PC-9 (cell line): ENCODE measurements at regions not wholly inside any gene's neighbourhood (a gene's known extent, or its start where the extent isn't known, plus 50 kb on each side); places are given as distances from the start of the nearest gene placed in this dataset.
"Not testable (repeated sequence)": the region's sequence is repeated elsewhere in the genome, so short reads cannot be mapped to it uniquely, and the experiment has no call there.

Experiments used
- BruUV-seq: library from RNA; stranded (reverse); fragments of 400-500 nt; replicated peaks from 2 replicates; lab custom pipeline; 2021; lab: Mats Ljungman, UMichigan
- CTCF ChIA-PET: fragments of 300-600 bp; sonication (Branson Sonifier 250); formaldehyde crosslinking; loops from one replicate; lab custom pipeline; 2022; ENCODE audit warnings: antibody characterized with exemption; lab: Charles Lee
- POLR2A ChIA-PET: fragments of 300-600 bp; sonication (Branson Sonifier 250); formaldehyde crosslinking; loops from one replicate; lab custom pipeline; 2022; ENCODE audit warnings: antibody characterized with exemption; ENCODE audit not compliant: unreplicated experiment; lab: Charles Lee
- DNase-seq, 2 experiments: peaks; one replicate each; pipeline versions ENCODE4 v3.0.0 to v3.0.0-alpha.2; 2015 to 2022; ENCODE audit warnings: mixed read lengths in 1 of 2
- H2AFZ ChIP-seq: fragments of 200-600 bp; sonication (generic); 2 replicates; pipeline ENCODE4 v1.8.1; 2017; ENCODE audit warnings: antibody characterized with exemption
- H3F3A ChIP-seq: fragments of 200-600 bp; sonication (generic); 2 replicates; pipeline ENCODE4 v1.8.1; 2017; ENCODE audit warnings: antibody characterized with exemption, mild to moderate bottlenecking, low read depth; ENCODE audit not compliant: insufficient read depth
- H3K27ac ChIP-seq: fragments of 200-600 bp; sonication (generic); 2 replicates; pipeline ENCODE4 v1.6.1; 2016; ENCODE audit warnings: mixed run types
- H3K27me3 ChIP-seq: fragments of 200-600 bp; sonication (generic); 2 replicates; pipeline ENCODE4 v1.6.1; 2016; ENCODE audit warnings: low read depth, mixed run types; ENCODE audit not compliant: insufficient read depth
- H3K36me3 ChIP-seq: fragments of 200-600 bp; sonication (generic); 2 replicates; pipeline ENCODE4 v1.6.1; 2016; ENCODE audit warnings: low read depth, mixed run types
- H3K4me1 ChIP-seq: fragments of 200-600 bp; sonication (generic); replicated peaks from 2 replicates; pipeline ENCODE4 v1.6.1; 2016; ENCODE audit warnings: mixed run types; ENCODE audit not compliant: insufficient read depth
- H3K4me2 ChIP-seq: fragments of 200-600 bp; sonication (generic); 2 replicates; pipeline ENCODE4 v1.6.1; 2017; ENCODE audit warnings: mixed run types
- H3K4me3 ChIP-seq: fragments of 200-600 bp; sonication (generic); 2 replicates; pipeline ENCODE4 v1.6.1; 2016; ENCODE audit warnings: mixed run types
- H3K79me2 ChIP-seq: fragments of 200-600 bp; sonication (generic); 2 replicates; pipeline ENCODE4 v1.6.1; 2017; ENCODE audit warnings: low read depth, mixed run types
- H3K9me2 ChIP-seq: fragments of 200-600 bp; sonication (generic); 2 replicates; pipeline ENCODE4 v1.8.1; 2017; ENCODE audit warnings: mild to moderate bottlenecking; ENCODE audit not compliant: insufficient read depth
- H3K9me3 ChIP-seq: fragments of 200-600 bp; sonication (generic); 2 replicates; pipeline ENCODE4 v1.8.1; 2016; ENCODE audit warnings: low read depth; ENCODE audit not compliant: insufficient read depth
- H4K20me1 ChIP-seq: fragments of 200-600 bp; sonication (generic); 2 replicates; pipeline ENCODE4 v1.8.1; 2017; ENCODE audit not compliant: insufficient read depth
- CTCF ChIP-seq: fragments of 200-600 bp; sonication (generic); conservative IDR thresholded peaks from 2 replicates; pipeline ENCODE4 v1.6.1; 2017; ENCODE audit warnings: mixed run types, antibody characterized with exemption, mild to moderate bottlenecking, moderate library complexity
- EZH2 ChIP-seq: fragments of 200-600 bp; sonication (generic); IDR thresholded peaks from 2 replicates; pipeline ENCODE4 v1.8.0; 2017; ENCODE audit warnings: antibody characterized with exemption, low read depth
- intact Hi-C: fragments of 100-400 bp; cut with micrococcal nuclease; formaldehyde crosslinking; loops from one replicate; pipeline ENCODE4 v1.10.0; 2022; ENCODE audit not compliant: unreplicated experiment

DNA sequence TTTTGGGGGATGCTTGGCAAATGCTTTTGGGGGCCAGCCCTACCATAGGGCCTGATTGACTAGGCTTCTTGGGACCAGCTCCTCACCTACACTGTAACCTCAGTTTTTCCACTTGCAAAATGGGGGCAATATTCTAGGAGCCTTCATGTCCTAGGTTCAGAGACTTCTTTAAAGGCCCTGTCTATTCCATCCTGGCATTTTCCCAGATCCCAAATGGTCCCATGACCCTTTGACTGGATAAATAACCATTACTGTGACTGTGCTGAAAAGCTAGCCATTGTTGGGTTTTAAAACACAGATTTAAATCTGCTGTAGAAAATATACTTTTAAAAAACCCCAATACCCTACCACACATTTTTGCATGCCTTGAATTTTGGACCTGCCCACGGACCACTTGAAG is 149.8 kb downstream of the EFNB1 start:
- POLR2A ChIA-PET: no interaction called here
- intact Hi-C loops: no loop called here

GRCh38 chrX:68978255-68978654 is 149.4 kb downstream of the EFNB1 start:
- POLR2A ChIA-PET: no interaction called here
- no TSS peak for BruUV-seq

More for the DNA sequence above, 149.8 kb downstream of the EFNB1 start:
- no peak overlapping the region for H2AFZ ChIP-seq
- H3K9me2 ChIP-seq: no peaks in the 10 kb centered on the region
- CTCF ChIA-PET: no interaction called here
- TF ChIP-seq CTCF (no peak), EZH2 (no peak)
- H4K20me1 ChIP-seq: no peaks in the 10 kb centered on the region
- H3K27ac ChIP-seq: no peak overlapping the region
- no peak overlapping the region for H3K4me2 ChIP-seq
- H3K27me3 ChIP-seq: no peaks in the 10 kb centered on the region
- no peaks in the 10 kb centered on the region for H3K79me2 ChIP-seq
- H3F3A ChIP-seq: no peaks in the 10 kb centered on the region
- H3K9me3 ChIP-seq: no peaks in the 10 kb centered on the region
- H3K4me1 ChIP-seq: 0 out of 2 replicates have a peak, but pooled peaks cover 6% of the 10 kb centered on the region
- H3K36me3 ChIP-seq: no peaks in the 10 kb centered on the region
- no peak overlapping the region for H3K4me3 ChIP-seq
- no peak for DNase-seq
- no TSS peak for BruUV-seq

DNA sequence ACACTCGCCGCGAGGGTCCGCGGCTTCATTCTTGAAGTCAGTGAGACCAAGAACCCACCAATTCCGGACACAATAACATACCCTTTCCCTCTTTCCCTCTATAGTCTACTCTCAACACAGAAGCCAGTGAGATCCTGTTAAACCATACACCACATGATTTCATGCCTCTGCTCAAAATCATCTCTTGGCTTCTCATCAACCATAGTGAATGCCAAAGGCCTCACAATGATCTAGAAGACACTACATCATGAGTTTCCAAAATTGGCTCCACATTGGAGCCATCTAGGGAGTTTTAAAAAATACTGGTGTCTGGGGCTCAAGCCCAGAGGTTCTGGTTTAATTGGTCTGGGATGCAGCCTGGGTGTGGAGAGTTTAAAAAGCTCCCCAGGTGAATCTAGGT is 124.5 kb downstream of the EFNB1 start:
- Histone ChIP-seq H3K9me2 (no peaks in the 10 kb centered on the region), H4K20me1 (no peaks in the 10 kb centered on the region), H3K79me2 (no peaks in the 10 kb centered on the region), H3K9me3 (no peaks in the 10 kb centered on the region), H3K4me2 (no peak overlapping the region), H3K27me3 (no peaks in the 10 kb centered on the region), H3K4me3 (no peak overlapping the region), H3K4me1 (no peaks in the 10 kb centered on the region), H3F3A (no peaks in the 10 kb centered on the region), H2AFZ (no peak overlapping the region), H3K36me3 (no peaks in the 10 kb centered on the region), H3K27ac (no peak overlapping the region)
- ChIA-PET POLR2A (no interaction called here), CTCF (no interaction called here)
- no peak for TF ChIP-seq CTCF
- TF ChIP-seq EZH2: no peak
- no TSS peak for BruUV-seq
- intact Hi-C loops: no loop called here
- no peak for DNase-seq

More at GRCh38 chrX:68978255-68978654, 149.4 kb downstream of the EFNB1 start:
- no peak for DNase-seq
- CTCF ChIA-PET: no interaction called here
- Histone ChIP-seq H2AFZ (no peak overlapping the region), H3K4me1 (0 out of 2 replicates have a peak, but pooled peaks cover 6% of the 10 kb centered on the region), H3K27ac (no peak overlapping the region), H4K20me1 (no peaks in the 10 kb centered on the region), H3K4me2 (no peak overlapping the region), H3K36me3 (no peaks in the 10 kb centered on the region), H3K9me3 (no peaks in the 10 kb centered on the region), H3K4me3 (no peak overlapping the region), H3K79me2 (no peaks in the 10 kb centered on the region), H3F3A (no peaks in the 10 kb centered on the region), H3K27me3 (no peaks in the 10 kb centered on the region), H3K9me2 (no peaks in the 10 kb centered on the region)
- intact Hi-C loops: no loop called here
- no peak for TF ChIP-seq CTCF
- TF ChIP-seq EZH2: no peak

GRCh38 chrX:68951942-68952619 is 123.3 kb downstream of the EFNB1 start:
- CTCF ChIA-PET, H2AFZ ChIP-seq, DNase-seq, H3K27me3 ChIP-seq, H3K4me3 ChIP-seq, intact Hi-C loops, H4K20me1 ChIP-seq, BruUV-seq, H3K27ac ChIP-seq, H3K4me1 ChIP-seq, H3K79me2 ChIP-seq, H3F3A ChIP-seq, H3K9me3 ChIP-seq, H3K4me2 ChIP-seq, H3K36me3 ChIP-seq, POLR2A ChIA-PET, H3K9me2 ChIP-seq: not testable (repeated sequence)
